SK-N-MC (cell line): ENCODE measurements at regions not wholly inside any gene's neighbourhood (a gene's known extent, or its start where the extent isn't known, plus 50 kb on each side); places are given as distances from the start of the nearest gene placed in this dataset.

Experiments used
- EZH2 ChIP-seq: fragments of 200-600 bp; sonication (generic); IDR thresholded peaks from one replicate; pipeline ENCODE4 v1.6.1; 2017; ENCODE audit warnings: antibody characterized with exemption
- FOXP2 ChIP-seq: optimal IDR thresholded peaks from 2 replicates; pipeline ENCODE3; 2011; ENCODE audit warnings: mild to moderate bottlenecking, moderate library complexity; ENCODE audit not compliant: insufficient read depth; ENCODE audit errors: extremely low read length, control extremely low read depth
- POLR2AphosphoS5 ChIP-seq: IDR thresholded peaks from 2 replicates; pipeline ENCODE4 v1.6.1; 2012; ENCODE audit warnings: mild to moderate bottlenecking, low read depth, low read length, borderline replicate concordance

DNA sequence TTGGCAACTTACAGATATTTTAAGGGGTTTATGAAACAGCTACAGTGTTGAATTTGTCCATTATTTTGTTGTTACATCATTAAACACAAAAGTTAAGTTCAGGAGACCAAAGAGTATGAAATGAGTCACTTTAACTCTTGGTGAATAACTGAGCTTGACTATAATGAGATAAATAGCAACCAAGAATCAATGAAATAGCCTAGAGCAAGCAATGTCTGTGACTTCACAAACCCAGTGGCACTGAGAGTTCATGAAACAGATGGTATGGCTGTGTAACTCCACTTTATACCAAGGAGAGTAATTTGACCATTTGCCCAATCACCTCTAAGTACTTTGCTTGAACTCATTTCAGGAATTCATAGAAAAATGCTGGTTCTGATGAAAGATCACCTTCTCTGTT lies 169.6 kb upstream of the GADL1 start:
- TF ChIP-seq EZH2 (no peak), POLR2AphosphoS5 (no peak), FOXP2 (no peak)
